Fibroblast of villous mesenchyme (primary cell): ENCODE measurements at regions not wholly inside any gene's neighbourhood (a gene's known extent, or its start where the extent isn't known, plus 50 kb on each side); places are given as distances from the start of the nearest gene placed in this dataset.

Experiments used
- DNase-seq: peaks from one replicate; pipeline ENCODE4 v3.0.0-alpha.2; 2010; ENCODE audit warnings: low read depth
- H3K4me3 ChIP-seq: 2 replicates; pipeline ENCODE4 v1.5.1; 2011; ENCODE audit warnings: low read depth, mild to moderate bottlenecking, low read length
- CTCF ChIP-seq: IDR thresholded peaks from 2 replicates; pipeline ENCODE4 v1.5.1; 2012; ENCODE audit warnings: low read depth, mild to moderate bottlenecking, low read length; ENCODE audit not compliant: insufficient read depth

DNA sequence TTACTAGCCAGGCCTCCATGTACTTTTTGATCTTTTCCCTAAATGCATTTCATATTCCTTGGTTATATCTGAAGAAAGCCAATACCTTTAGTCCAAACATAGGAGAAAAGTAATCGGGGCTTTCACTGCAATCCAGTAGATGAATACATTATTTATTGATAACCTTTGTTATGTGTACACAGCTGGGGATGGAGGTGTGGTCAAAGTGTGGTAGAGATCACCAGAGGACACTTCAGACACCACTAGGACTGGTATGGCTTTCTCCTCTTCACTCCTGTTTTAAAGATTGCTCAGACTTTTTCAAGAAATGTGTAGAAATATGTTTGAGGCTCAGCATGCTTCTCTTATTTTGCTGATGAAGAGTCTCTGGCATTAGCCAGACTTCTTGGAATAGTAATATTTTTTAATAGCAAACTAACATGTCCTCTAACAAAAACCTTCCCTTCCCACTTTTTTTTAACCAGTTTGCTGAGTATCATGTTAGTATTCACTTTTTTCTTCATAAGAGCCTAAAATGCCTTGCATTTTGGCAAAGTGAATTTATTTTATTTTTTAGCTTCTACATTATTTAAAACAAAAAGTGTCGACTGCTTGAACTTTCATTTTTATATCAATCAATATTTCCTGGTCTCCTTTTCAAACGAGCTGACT lies 65.6 kb upstream of the MBNL1 start:
- H3K4me3 ChIP-seq: no peak overlapping the region
- TF ChIP-seq CTCF: no peak
- no peak for DNase-seq

GRCh38 chr3:152203652-152204051 lies 65.1 kb upstream of the MBNL1 start:
- no peak for TF ChIP-seq CTCF
- H3K4me3 ChIP-seq: no peak overlapping the region
- peak; percentile 19 for DNase-seq

DNA sequence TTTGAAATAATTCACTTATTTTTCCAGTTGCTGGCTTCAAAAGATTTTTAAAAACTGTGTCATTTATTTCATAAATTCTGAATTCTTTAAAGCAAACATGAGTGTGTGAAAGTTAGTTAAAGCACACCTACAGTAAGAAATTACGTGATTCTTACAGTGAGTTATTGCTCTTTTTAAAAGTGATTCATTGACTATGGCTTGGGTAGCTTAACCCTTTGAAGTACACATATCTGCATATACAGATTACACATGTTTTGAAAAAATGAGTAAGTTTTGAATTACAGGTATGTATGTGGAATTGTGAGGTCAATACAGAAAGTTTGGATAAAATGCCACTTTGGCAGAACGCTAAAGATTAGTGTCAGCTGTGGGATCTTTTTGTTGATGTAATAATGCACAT lies 64.5 kb upstream of the MBNL1 start:
- DNase-seq: no peak
- TF ChIP-seq CTCF: no peak
- H3K4me3 ChIP-seq: no peak overlapping the region

DNA sequence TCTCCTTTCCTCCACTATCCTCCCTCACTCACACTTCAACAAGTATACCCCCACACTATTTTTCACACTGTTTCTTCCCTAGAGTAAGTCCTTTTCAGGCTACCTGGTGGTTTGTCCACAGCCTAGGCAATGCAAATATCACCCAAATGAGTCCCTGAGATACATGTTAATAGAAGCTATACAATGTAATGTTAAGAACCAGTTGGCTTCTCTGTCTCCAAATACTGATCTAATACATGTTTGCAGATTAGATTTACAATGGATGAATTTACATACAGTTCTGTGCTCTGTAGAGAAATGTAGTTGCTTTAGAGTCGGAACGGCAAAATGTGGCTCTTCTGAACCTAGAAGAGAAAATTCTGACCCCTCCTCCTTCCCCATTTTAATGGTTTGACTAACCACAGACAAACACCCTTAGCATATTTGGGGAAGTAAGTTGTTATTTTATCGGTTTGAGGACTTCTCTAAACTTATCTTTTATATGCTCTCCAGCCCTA lies 63.6 kb upstream of the MBNL1 start:
- no peak overlapping the region for H3K4me3 ChIP-seq
- DNase-seq: no peak
- TF ChIP-seq CTCF: no peak

GRCh38 chr3:152206243-152206760 lies 62.4 kb upstream of the MBNL1 start:
- no peak for DNase-seq
- no peak for TF ChIP-seq CTCF
- no peak overlapping the region for H3K4me3 ChIP-seq

- DNase-seq: no peak
- no peak overlapping the region for H3K4me3 ChIP-seq
- no peak for TF ChIP-seq CTCF
Measured at GRCh38 chr3:152208439-152208838, 60.3 kb upstream of the MBNL1 start.

- TF ChIP-seq CTCF: no peak
- DNase-seq: no peak
- no peak overlapping the region for H3K4me3 ChIP-seq
Measured at GRCh38 chr3:152209060-152209459, 59.7 kb upstream of the MBNL1 start.
